ENCODE measurements at regions not wholly inside any gene's neighbourhood (a gene's known extent, or its start where the extent isn't known, plus 50 kb on each side); places are given as distances from the start of the nearest gene placed in this dataset.

DNA sequence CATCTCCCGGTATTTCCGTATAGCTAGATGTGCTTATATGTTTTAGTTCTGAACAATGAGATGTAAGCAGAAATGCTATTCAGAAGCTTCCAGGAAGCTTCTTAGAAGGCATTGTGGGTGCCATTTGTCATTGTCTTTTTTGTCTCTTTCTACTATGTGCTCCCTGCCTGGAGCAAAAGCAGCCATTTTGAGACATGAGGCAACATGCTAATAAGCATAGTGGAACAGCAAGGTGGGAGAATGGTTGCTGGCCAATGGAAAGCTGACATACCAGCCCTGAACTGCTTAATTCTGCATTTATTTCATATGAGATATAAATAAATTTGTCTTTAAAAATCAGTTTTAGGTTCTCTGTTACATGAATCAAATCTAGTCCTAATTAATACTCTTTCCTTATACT is 299.7 kb downstream of the LMO7 start:
- TF ChIP-seq POLR2AphosphoS5 (IDR thresholded peaks at IDR 0.05; ENCODE audit: low read depth, low read length) (no peak), REST (IDR thresholded peaks at IDR 0.05; ENCODE audit: insufficient read depth in 1 of 2, low read depth in 2 of 2, low read length in 1 of 2) (no peak), TCF7L2 (IDR thresholded peaks at IDR 0.05; ENCODE audit: low read depth, low read length) (no peak), SIN3A (IDR thresholded peaks at IDR 0.05; ENCODE audit: borderline replicate concordance, insufficient read depth, low read depth, low read length) (no peak)
- TF ChIP-seq, protein P1, sequence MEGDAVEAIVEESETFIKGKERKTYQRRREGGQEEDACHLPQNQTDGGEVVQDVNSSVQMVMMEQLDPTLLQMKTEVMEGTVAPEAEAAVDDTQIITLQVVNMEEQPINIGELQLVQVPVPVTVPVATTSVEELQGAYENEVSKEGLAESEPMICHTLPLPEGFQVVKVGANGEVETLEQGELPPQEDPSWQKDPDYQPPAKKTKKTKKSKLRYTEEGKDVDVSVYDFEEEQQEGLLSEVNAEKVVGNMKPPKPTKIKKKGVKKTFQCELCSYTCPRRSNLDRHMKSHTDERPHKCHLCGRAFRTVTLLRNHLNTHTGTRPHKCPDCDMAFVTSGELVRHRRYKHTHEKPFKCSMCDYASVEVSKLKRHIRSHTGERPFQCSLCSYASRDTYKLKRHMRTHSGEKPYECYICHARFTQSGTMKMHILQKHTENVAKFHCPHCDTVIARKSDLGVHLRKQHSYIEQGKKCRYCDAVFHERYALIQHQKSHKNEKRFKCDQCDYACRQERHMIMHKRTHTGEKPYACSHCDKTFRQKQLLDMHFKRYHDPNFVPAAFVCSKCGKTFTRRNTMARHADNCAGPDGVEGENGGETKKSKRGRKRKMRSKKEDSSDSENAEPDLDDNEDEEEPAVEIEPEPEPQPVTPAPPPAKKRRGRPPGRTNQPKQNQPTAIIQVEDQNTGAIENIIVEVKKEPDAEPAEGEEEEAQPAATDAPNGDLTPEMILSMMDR (IDR thresholded peaks at IDR 0.05): no peak

DNA sequence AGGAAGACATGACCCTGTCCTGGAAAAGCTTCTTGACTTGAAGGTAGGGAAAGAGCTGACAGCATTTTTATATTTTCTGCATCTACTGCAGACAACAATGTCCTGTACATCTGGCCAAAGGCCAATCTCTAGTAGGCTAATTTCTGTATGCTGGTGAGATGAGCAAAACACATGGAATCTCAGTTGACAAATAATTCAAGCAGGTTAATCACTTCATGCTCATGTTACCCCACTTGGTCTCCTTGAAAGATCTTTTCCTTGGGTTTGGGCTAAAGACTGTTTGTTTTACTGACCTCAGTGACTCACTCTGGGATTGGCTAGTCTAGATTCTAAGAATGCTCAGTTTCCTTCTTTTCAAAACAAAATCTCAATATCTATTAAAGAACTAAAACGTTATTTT is 298.8 kb downstream of the LMO7 start:
- no peaks in the 10 kb centered on the region for H3K4me1 ChIP-seq (ENCODE audit: control insufficient read depth, insufficient read depth, low read length)
- ChIA-PET POLR2A (no interaction called here), CTCF (no interaction called here)
- no peaks in the 10 kb centered on the region for H3K36me3 ChIP-seq (ENCODE audit: control insufficient read depth, insufficient read depth, low read length)
- in situ Hi-C loops (cut with HindIII; ENCODE audit: low pct_unique_long_range_greater_than_20kb, low sequenced_read_pairs): no loop called here
- H3K27ac ChIP-seq (ENCODE audit: low read length): no peak overlapping the region
- DNase-seq (ENCODE audit: low read depth, low spot score) (no peak), ATAC-seq (no peak)
- BruUV-seq (replicated peaks): no TSS peak
- TF ChIP-seq REST (IDR thresholded peaks at IDR 0.05; ENCODE audit: insufficient read depth in 1 of 2, low read depth in 2 of 2, low read length in 1 of 2) (no peak), SIN3A (IDR thresholded peaks at IDR 0.05; ENCODE audit: borderline replicate concordance, insufficient read depth, low read depth, low read length) (no peak), TCF7L2 (IDR thresholded peaks at IDR 0.05; ENCODE audit: low read depth, low read length) (no peak), POLR2AphosphoS5 (IDR thresholded peaks at IDR 0.05; ENCODE audit: low read depth, low read length) (no peak)
- TF ChIP-seq, protein P1 (IDR thresholded peaks at IDR 0.05): no peak
- H3K4me3 ChIP-seq (ENCODE audit: low read depth in 2 of 2, low read length in 2 of 2): no peak overlapping the region
- no peaks in the 10 kb centered on the region for H3K9me3 ChIP-seq (ENCODE audit: control insufficient read depth, insufficient read depth, low read depth, low read length)
- no peaks in the 10 kb centered on the region for H3K27me3 ChIP-seq (ENCODE audit: control insufficient read depth, insufficient read depth, low read length)
- intact Hi-C loops (cut with micrococcal nuclease; ENCODE audit: unreplicated experiment): no loop called here

More for the DNA sequence above, 299.7 kb downstream of the LMO7 start:
- no peaks in the 10 kb centered on the region for H3K27me3 ChIP-seq (ENCODE audit: control insufficient read depth, insufficient read depth, low read length)
- H3K36me3 ChIP-seq (ENCODE audit: control insufficient read depth, insufficient read depth, low read length): no peaks in the 10 kb centered on the region
- no TSS peak for BruUV-seq (replicated peaks)
- CTCF ChIA-PET: no interaction called here
- POLR2A ChIA-PET: no interaction called here
- in situ Hi-C loops (cut with HindIII; ENCODE audit: low pct_unique_long_range_greater_than_20kb, low sequenced_read_pairs): no loop called here
- no peak for DNase-seq (ENCODE audit: low read depth, low spot score)
- H3K4me1 ChIP-seq (ENCODE audit: control insufficient read depth, insufficient read depth, low read length): no peaks in the 10 kb centered on the region
- intact Hi-C loops (cut with micrococcal nuclease; ENCODE audit: unreplicated experiment): no loop called here
- no peaks in the 10 kb centered on the region for H3K9me3 ChIP-seq (ENCODE audit: control insufficient read depth, insufficient read depth, low read depth, low read length)
- H3K27ac ChIP-seq (ENCODE audit: low read length): no peak overlapping the region
- no peak for ATAC-seq
- no peak overlapping the region for H3K4me3 ChIP-seq (ENCODE audit: low read depth in 2 of 2, low read length in 2 of 2)

All from Panc1 (cell line).